HG03378 (cell line): ENCODE measurements at regions not wholly inside any gene's neighbourhood (a gene's known extent, or its start where the extent isn't known, plus 50 kb on each side); places are given as distances from the start of the nearest gene placed in this dataset.
"Not testable (repeated sequence)": the region's sequence is repeated elsewhere in the genome, so short reads cannot be mapped to it uniquely, and the experiment has no call there.

ENCODE experiments used
- ATAC-seq: cut with Tn5 transposase; IDR thresholded peaks from one replicate; pipeline ENCODE4 v1.9.1; 2021; ENCODE audit warnings: mild to moderate bottlenecking, moderate library complexity; ENCODE audit not compliant: unreplicated experiment

DNA sequence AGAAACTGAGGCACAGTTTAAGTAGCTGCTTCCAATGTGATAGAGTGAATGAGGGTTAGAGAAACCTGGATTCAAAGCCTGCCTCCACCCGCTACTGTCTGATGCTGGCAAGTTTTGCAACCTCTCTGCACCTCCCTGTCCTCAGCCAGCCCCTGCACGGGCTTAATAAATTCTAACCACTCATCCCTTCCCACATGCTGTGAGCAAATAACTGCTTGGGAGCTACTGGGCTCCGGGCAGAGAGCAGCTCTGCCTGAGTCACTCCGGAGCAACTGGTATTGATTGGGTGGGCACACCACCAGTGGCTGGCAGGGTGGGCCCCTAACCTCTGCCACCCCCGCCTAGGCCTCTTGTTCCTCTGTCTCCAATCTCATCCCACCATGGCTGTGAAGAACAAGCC, 104.3 kb upstream of the SYT13 start:
- ATAC-seq, result no peak

DNA sequence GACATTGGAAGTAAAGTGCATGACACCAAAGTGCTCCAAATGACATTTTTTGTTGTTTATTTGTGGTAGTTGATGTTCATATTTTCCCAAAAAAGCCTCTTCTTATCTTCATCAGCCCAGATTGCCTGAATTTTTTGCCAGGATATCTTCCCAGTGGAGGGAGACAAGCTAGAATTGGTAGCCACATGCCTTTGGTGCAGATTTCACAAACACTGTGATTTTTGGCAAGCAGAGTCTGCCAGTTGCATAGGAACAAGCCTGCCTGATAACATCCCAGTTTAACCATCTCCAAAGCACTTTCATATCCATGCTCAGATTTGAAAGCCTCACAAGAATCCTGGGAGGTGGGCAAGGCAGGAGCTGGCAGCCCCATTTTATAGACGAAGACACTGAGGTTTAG, 102.3 kb upstream of the SYT13 start:
- no peak for ATAC-seq

DNA sequence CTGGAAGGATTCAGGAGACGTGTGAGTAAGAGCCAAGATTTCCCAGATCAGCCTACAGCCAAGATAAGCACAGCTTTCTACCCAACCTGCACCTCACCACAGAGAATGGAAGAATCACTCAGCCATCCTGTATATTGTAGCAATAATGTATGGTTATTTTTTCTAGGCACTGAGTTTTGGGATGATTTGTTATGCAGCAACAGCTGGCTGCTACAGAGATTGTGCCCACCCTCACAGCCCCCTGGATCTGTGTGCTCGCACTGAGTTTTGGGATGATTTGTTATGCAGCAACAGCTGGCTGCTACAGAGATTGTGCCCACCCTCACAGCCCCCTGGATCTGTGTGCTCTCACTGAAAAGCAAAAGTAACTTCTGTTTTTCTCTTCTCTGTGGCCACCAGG, 101.7 kb upstream of the SYT13 start:
- ATAC-seq, result not testable (repeated sequence)

DNA sequence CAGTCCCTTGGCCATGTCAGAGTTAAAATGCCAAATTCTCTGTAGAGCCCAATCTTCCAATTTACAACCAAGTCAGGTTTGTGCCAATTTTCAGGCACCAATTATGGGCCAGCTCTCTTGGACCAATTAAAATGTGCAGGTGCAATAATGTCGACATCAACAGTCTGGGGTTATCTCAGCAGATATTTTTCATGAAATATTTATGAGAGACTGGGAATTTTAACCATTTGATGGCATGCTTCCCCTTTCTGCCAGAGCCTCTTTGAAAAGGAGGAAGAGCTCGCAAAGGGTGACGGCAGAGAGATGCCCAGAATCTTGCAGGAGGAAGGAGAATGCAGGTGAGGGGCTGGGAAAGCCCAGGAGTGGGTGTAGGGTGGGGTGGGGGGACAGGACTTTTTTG, 100.8 kb upstream of the SYT13 start:
- no peak for ATAC-seq

DNA sequence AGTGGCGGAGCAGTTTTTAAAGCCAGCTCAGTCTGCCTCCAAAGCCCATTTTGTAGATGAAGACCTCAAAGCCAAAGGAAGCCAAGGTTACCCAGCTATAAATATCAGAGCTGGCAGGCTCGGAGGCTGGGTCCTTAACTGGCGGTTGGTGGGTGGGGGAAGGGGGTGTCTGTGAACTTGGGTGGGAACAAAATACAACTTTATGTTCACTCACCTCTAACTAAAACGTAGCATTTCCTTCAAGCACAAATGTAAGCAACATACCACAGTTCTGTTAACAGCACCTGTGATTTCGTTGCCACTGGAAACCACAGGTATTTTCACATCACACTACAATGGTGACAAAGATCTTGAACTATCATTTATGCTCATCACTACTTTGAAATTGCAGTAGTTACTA, 99.7 kb upstream of the SYT13 start:
- ATAC-seq, result no peak

DNA sequence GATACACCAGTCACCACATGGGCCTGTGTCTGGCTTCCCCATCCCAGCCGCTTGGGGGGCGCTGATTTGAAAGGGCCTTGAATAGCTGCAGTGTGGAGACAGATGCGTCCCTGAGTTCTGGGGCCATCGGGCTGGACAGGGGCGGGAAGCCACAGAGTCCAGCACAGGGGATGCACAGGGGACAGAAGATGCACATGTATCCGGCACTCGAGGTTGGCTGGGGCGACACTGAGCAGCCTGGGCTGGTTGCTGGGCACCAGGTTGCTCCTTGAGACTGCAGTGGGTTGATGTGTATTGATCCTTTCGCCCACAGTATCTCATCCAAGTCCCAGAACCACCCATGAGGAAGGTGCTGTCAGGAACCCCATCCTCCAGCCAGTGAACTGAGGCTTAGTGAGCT, 99.3 kb upstream of the SYT13 start:
- no peak for ATAC-seq

DNA sequence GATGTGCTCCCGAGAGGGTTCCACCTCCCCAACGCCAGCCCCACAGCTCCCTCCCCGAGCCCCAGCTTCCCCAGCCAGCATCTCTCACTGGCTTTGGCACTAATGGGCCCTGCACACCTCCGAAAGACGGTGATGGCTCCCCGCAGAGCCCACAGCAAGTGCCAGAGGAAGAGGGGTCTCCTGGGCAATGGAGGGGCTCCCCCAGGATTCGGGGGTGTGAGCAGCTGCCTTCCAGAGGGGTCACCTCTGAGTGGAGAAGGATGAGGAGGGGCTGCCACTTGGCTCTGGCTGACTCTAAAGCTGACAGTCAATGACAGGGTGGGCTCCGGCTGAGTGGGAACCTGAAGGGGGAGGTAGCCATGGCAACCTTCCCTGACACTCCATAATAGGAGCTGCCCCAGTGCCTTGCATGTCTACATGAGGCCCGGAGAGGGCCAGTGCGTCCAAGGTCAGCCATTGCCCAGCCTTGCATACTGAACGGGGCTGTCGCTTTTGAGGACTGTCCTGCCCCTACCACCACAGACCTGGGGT, 98.6 kb upstream of the SYT13 start:
- ATAC-seq, result no peak

DNA sequence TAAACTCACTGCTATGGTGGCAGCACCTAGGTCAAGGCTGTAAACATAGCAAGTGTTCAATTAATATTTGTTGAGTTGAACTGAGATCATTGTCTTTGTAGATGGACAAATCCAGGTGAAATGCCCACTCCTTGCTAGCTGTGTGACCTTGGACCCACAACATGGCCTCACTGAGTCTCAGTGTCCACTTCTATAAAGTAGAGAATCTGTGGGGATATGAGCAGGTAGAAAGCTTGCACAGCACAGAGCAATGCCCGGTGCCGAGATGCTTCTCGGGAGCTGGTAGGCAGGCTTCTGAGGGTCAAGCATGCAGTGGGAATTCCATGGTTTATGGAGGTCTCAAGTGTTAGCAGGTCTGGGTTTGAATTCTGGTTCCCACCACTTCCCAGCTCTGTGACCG, 97.9 kb upstream of the SYT13 start:
- no peak for ATAC-seq

DNA sequence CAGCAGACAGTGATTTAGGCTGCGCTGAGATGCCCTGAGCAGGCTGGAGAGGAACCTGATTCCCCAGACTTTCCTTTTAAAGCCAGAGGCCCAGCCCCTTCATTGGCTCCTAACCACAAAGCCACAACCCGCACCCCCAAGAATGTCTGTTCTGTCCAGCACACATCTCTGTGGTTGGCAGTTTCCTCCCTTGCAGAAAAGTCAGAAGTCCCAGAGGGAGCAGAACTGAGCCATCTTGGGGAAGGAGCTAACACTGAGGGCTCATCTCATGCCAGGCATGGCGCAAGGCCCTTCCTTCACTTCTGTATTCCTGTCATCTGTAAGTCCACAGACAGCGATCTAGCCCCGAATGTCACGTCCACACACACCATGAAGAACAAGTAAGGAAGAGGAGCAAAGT, 97.1 kb upstream of the SYT13 start:
- ATAC-seq, result no peak

DNA sequence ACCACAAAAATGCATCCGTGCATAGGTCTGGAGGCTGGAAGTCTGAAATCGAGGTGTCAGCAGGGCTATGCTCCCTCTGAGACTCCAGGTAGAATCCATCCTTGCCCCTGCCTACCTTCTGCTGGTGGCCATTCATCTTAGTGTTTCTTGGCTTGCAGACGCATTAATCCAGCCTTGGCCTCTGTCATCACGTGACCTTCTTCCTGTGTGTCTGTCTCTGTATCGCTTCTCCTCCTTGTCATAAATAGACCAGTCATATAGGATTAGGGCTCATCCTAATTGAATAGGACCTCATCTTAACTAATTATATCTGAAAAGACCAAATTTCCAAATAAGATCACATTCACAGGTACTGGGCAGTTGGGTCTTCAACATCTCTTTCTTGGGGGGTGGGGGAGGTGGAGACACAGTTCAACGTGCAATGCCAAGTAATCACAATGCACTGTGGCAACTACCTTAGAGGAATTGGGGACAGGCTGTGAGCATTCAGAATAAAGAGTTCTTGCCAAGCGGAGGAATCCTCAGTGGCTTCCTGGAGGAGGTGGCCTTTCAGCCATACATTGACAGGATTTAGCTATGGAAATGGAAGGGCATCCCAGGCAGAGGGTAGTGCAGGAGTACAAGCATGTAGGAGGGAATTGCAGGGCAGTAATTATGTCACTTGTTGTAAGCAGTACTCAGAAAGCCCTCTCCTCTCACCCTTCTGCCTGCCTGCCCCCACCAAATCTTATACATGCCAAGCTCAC, 96.2 kb upstream of the SYT13 start:
- ATAC-seq, result no peak

DNA sequence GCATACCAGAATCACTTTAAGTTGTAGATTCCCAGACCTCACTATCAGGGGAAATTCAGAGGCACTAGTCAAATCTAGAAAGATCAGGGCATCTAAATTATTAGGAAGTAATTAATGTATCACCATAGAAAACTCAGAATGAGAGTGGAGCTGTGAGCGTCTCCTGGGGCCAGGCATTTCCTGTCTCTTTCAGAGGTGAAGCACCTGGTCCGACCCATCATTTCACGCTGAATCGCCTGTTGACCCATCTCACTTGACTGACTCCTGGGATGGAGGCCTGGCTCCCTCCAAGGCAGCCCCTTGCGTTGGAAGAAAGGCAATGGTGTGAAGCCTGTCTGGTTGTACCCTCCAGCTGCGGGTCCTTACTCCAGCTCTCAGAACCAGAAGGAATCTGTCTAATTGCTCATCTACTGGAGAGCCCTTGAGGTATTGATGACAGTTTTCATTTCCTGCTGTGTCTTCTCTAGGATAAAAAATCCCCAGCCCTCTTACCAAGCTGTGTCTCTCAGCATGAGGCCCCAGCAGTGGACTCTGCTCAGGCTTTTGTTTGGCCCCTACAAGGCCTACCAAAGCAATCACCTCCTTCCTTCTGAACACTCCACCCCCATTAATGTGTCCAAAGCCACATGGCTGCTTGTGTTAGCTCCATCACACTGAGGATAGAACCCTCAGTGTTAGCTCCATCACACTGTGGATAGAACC, 93.2 kb upstream of the SYT13 start:
- no peak for ATAC-seq

DNA sequence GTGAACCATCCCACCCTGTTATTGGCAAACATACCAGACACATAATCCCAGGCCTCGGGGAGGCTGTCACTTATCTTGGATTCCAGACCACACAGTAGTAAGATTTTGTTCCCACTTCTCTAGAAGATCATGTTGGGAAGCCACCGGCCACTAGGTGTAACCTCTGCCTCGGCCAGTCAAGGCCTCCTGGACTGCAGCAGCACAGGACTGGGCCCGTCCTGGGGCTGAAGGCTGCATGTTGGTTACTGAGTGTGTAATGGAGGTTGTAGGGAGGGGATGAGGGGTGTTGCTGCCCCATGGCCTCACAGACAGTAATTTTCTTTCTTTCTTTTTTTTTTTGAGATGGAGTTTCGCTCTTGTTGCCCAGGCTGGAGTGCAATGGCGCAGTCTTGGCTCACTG, 92.4 kb upstream of the SYT13 start:
- ATAC-seq, result no peak

DNA sequence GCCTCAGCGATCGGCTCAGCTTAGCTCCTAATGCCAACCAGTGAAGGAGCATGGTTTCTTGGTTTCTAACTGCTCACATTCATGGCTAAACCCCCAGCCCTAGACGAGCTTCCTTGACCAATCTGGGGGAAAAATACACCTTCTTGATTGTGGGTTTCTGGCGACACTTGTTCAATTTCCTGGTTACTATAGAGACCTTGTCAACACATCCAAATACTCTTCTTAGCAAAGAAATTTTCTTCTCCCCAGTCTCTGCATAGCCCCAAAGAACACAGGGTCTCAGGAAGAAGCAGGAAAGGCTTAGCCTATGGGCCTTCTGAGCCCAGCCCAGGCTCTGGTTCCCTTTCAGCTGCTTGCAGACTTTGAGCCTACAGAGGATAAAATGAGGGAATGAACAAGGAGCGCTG, 88.5 kb upstream of the SYT13 start:
- no peak for ATAC-seq

DNA sequence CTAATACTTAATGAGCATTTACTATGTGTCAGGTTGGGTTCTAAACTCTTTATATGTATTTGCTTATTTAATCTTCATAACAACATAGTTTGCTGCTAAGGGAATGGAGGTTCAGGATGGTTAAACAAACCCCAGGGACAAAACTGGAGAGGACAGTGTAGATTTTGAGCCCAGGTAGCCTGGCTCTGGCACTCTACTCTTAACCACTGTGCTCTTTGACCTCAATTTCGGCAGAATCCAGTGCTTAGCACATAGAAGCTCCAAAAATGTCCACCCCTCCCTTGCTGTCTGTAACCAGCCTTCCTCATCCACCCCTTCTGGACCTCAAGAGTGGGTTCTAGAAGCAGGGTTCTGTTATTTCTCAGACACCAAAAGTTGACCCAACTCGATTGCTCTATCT, 88.0 kb upstream of the SYT13 start:
- no peak for ATAC-seq

DNA sequence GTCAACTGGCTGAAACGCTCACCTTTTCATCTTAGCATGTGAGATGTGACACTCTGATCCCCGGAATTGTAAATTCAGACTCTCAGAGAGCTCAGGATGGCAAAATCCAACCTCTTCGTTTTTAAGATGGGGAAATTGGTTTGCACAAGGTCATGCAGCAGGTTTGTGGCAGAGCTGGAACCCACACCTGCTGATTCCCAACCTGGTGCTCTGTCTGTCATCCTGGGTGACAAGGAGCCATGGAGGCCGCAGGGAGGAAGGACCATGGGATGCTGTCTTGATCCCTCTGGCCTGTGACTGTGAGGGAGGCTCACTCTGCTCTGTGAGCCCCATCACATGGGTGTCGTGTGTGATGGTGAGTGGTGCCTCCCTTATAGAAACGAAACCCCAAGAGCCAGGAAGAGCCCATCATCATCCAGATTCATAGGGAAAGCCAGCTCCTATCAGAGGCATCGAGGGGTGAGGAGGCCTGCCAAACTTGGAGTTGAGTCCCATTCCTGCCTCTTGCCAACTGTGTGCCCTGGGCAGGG, 87.4 kb upstream of the SYT13 start:
- ATAC-seq, result no peak

DNA sequence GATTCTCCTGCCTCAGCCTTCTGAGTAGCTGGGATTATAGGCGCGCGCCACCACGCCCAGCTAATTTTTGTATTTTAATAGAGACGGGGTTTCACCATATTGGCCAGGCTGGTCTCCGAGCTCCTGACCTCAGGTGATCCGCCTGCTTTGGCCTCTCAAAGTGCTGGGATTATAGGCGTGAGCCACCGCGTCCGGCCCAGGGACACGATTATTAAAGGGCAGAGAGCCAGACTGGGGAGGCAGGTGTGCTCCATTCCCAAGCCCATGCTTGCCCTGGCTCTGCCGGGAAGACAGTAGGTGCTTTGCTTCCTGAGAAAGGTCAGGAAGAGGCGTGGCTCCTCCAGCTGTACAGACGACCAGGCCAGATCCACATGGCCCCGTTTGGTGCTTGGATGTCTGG, 86.3 kb upstream of the SYT13 start:
- not testable (repeated sequence) for ATAC-seq

DNA sequence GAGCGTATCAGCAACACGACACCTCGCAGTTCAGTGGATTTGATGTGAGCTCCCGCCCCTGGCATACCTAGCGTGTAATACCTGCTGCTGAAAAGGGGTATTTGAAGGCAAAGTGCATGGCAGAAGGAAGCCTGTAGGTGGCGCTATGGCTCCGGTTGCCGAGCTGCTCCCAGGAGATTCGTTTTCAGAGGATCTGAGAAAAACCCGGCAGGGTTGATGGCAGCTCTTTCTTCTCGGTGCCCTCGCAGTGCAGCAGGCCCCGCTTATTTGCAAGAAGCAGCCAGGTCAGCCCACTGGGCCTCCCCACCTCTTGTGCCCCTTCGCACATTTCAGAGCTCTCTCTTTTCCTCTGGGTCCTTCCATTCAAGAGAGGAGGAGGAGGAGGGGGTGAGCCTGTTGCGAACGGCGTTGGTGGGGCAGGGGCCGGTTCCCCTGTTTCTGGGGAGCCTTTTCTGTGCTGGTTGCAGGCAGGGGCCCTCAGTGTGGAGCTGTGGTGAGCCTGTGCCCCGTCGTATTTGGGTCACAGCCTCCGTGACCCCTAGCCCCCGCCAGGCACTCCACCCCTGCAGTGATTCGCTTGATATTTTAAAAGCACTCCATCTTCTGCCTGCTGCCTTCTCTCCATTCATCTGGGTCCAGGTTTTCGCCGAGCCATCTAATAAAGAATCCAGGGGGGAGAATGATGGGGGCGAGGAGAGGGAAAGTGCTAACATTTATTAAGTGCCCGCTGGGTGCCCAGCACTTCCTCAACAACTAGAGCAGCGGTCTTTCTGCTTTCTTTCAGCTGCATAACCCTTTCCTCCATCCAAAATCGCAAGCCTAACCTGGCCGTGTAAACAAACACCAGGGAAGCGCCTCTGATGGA, 85.3 kb upstream of the SYT13 start:
- no peak for ATAC-seq

DNA sequence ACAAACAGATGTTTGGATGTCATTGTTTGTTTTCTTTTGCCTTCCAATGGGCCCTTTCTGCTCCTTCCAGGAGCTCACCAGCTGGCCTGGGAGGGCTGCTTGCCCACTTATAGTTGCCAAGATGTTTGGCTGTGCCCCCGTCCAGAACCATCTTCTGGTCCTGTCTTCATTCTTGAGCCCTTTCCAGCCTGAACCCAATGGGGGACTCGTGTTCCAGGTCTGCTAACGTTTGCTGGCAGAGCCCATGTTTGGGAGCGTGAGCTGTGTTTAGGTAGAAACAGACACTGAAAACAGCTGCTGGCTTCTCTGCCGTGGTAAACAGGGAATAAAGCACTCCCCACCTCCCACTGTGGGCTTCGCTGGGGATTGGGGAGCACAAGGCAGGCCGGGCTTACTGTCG, 83.2 kb upstream of the SYT13 start:
- no peak for ATAC-seq

DNA sequence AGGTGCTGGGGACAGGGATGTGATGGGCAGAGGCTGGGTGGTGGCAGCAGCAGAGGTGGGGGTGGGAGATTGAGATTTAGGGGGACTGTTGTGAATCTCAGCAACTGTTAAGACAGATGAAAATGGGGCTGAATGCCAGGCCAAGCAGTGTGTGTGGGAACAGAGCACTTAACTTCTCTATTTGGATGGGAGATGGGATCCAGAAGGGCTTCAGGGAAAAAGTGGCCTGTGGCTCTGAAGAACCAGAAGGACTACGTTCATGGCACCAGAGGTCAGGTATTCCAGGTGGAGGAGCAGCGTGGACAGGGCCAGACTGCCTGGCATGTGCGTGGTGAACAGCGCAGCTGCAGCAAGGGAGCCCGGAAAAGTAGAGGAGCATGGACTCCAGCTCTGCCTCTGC, 82.6 kb upstream of the SYT13 start:
- no peak for ATAC-seq

DNA sequence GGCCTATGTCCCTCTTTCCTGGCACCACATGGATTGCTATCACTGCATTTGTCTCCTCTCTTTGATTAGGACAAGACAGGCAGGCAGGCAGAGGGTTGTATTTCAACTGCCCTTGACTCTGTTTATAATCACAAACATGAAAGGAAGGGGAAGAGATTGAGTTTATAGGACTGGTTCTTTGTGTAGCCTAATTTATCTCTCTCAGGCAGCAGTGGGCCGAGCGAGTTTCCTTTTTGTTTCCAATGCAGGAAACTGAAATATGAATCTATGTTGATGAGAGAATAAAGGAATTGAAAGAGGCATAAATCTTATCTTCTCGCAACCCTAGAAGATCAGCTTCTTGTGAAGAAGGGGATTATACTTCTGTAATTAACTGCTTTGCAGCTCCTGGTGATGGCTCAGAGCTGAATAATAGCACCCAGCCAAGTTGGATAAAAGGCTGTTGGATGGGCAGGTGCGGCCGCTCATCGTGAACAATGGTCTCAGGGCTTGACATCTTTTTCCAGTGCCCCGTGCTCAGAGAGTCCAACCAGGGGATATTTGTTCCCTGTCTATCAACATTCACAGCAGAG, 80.6 kb upstream of the SYT13 start:
- no peak for ATAC-seq
